ENCODE measurements at regions not wholly inside any gene's neighbourhood (a gene's known extent, or its start where the extent isn't known, plus 50 kb on each side); places are given as distances from the start of the nearest gene placed in this dataset.

- H3K27me3 ChIP-seq (ENCODE audit: insufficient read depth, low read length), result no peaks in the 10 kb centered on the region
- ATAC-seq (no peak), DNase-seq (ENCODE audit: low read depth, low spot score) (no peak)
- no peak overlapping the region for H3K4me2 ChIP-seq (ENCODE audit: low read length)
- no peak overlapping the region for H3K9ac ChIP-seq (ENCODE audit: low read length)
- no peak overlapping the region for H3K4me3 ChIP-seq (replicated peaks in 1 of 2; ENCODE audit: low read depth in 1 of 2, low read length in 2 of 2)
- ChIA-PET POLR2A (no interaction called here), CTCF (no interaction called here), RAD21 (ENCODE audit: low non-redundant PET in 1 of 2, low total read pairs in 2 of 2, uncharacterized antibody in 2 of 2, unreplicated experiment in 2 of 2) (no interaction called here)
- no peaks in the 10 kb centered on the region for H4K20me1 ChIP-seq (ENCODE audit: insufficient read depth)
- no peak overlapping the region for H3K27ac ChIP-seq (ENCODE audit: low read depth, low read length)
- H3K9me3 ChIP-seq (ENCODE audit: control insufficient read depth in 1 of 2, insufficient read depth in 1 of 2, low read depth in 1 of 2, low read length in 2 of 2), result peaks cover 25 to 43% of the 10 kb centered on the region in 2 experiments; a peak in 2 of 4 replicates
- H3K9me2 ChIP-seq (ENCODE audit: insufficient read depth), result no peaks in the 10 kb centered on the region
- TF ChIP-seq FOSL1 (IDR thresholded peaks at IDR 0.05; ENCODE audit: low read depth) (no peak), ATF3 (IDR thresholded peaks at IDR 0.05) (no peak), RAD21 (IDR thresholded peaks at IDR 0.05; ENCODE audit: low read depth) (no peak)
- no TSS peak for BruUV-seq (replicated peaks)
- H3K79me2 ChIP-seq (ENCODE audit: insufficient read depth, low read length), result no peaks in the 10 kb centered on the region
- no peak overlapping the region for H2AFZ ChIP-seq (ENCODE audit: low read depth, low read length, poor library complexity, severe bottlenecking)
- H3K36me3 ChIP-seq (ENCODE audit: control insufficient read depth in 1 of 2, insufficient read depth in 2 of 2, low read length in 2 of 2), result no peaks in the 10 kb centered on the region
- intact Hi-C loops (cut with micrococcal nuclease), result no loop called here
- no peaks in the 10 kb centered on the region for H3K4me1 ChIP-seq (ENCODE audit: control insufficient read depth in 1 of 2, insufficient read depth in 2 of 2, low read length in 2 of 2)
Observed at GRCh38 chr10:107653832-107654287, 489.4 kb upstream of the SORCS1 start.

GRCh38 chr10:107650939-107651338 lies 486.4 kb upstream of the SORCS1 start:
- Histone ChIP-seq H3K4me1 (ENCODE audit: control insufficient read depth in 1 of 2, insufficient read depth in 2 of 2, low read length in 2 of 2) (no peaks in the 10 kb centered on the region), H3K4me2 (ENCODE audit: low read length) (no peak overlapping the region), H3K27ac (ENCODE audit: low read depth, low read length) (no peak overlapping the region), H3K36me3 (ENCODE audit: control insufficient read depth in 1 of 2, insufficient read depth in 2 of 2, low read length in 2 of 2) (no peaks in the 10 kb centered on the region), H3K4me3 (replicated peaks in 1 of 2; ENCODE audit: low read depth in 1 of 2, low read length in 2 of 2) (no peak overlapping the region), H3K9me2 (ENCODE audit: insufficient read depth) (no peaks in the 10 kb centered on the region), H3K9ac (ENCODE audit: low read length) (no peak overlapping the region), H3K9me3 (ENCODE audit: control insufficient read depth in 1 of 2, insufficient read depth in 1 of 2, low read depth in 1 of 2, low read length in 2 of 2) (peaks cover 22 to 47% of the 10 kb centered on the region in 2 experiments; a peak in 2 of 4 replicates), H4K20me1 (ENCODE audit: insufficient read depth) (no peaks in the 10 kb centered on the region), H3K27me3 (ENCODE audit: insufficient read depth, low read length) (no peaks in the 10 kb centered on the region), H2AFZ (ENCODE audit: low read depth, low read length, poor library complexity, severe bottlenecking) (no peak overlapping the region), H3K79me2 (ENCODE audit: insufficient read depth, low read length) (no peaks in the 10 kb centered on the region)
- no peak for DNase-seq (ENCODE audit: low read depth, low spot score)
- ChIA-PET POLR2A (no interaction called here), CTCF (no interaction called here), RAD21 (ENCODE audit: low non-redundant PET in 1 of 2, low total read pairs in 2 of 2, uncharacterized antibody in 2 of 2, unreplicated experiment in 2 of 2) (no interaction called here)
- no TSS peak for BruUV-seq (replicated peaks)
- no peak for ATAC-seq
- TF ChIP-seq ELF1 (IDR thresholded peaks at IDR 0.05; ENCODE audit: borderline replicate concordance, low read depth) (no peak), POLR2AphosphoS5 (IDR thresholded peaks at IDR 0.05; ENCODE audit: low read depth, low read length) (no peak), SIN3A (IDR thresholded peaks at IDR 0.05; ENCODE audit: low read depth) (no peak), FOSL1 (IDR thresholded peaks at IDR 0.05; ENCODE audit: low read depth) (no peak), EZH2 (IDR thresholded peaks at IDR 0.05) (no peak)
- intact Hi-C loops (cut with micrococcal nuclease), result no loop called here

Data from HCT116 (cell line).